GM23248 (cell line): ENCODE measurements at regions not wholly inside any gene's neighbourhood (a gene's known extent, or its start where the extent isn't known, plus 50 kb on each side); places are given as distances from the start of the nearest gene placed in this dataset.

Source experiments
- EZH2 ChIP-seq: fragments of 200-600 bp; sonication (generic); IDR thresholded peaks from 2 replicates; pipeline ENCODE4 v1.6.1; 2018; ENCODE audit warnings: antibody characterized with exemption, mild to moderate bottlenecking; ENCODE audit not compliant: insufficient read depth, poor library complexity, severe bottlenecking
- EZH2phosphoT487 ChIP-seq: fragments of 200-600 bp; sonication (generic); IDR thresholded peaks from 2 replicates; pipeline ENCODE4 v1.6.1; 2018; ENCODE audit warnings: antibody characterized with exemption, moderate library complexity, mild to moderate bottlenecking, low read depth; ENCODE audit not compliant: insufficient read depth

DNA sequence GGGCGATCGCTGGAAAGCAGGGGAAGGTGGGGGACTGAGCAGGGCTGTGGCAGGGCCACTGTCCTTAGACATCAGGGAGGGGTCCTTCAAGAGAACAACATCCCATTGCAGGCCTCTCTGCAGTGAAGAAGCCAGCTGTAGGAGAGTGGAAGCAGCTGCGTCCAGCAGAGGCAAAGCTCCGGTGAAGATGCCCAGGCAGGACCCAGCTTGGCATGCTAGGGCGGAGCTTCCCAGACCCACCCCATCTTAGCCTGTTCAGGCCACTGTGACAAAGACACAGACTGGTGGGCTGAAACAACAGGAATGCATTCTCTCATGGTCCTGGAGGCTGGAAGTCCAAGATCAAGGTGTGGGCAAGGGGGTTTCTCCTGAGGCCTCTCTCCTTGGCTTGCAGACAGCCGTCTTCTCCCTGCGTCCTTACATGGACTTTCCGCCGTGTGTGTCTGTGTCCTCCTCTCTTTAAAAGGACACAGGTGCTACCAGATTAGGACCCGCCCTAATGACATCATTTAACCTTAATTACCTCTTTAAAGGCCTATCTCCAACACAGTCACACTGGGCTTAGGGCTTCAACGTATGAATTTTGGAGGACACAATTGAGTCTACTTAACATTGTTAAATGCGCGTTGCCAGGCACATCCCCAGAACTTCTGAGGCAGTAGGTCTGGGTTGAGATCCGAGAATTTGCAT, 178.1 kb upstream of the GRB10 start:
- TF ChIP-seq EZH2phosphoT487 (no peak), EZH2 (no peak)
